ENCODE measurements at regions not wholly inside any gene's neighbourhood (a gene's known extent, or its start where the extent isn't known, plus 50 kb on each side); places are given as distances from the start of the nearest gene placed in this dataset.

DNA sequence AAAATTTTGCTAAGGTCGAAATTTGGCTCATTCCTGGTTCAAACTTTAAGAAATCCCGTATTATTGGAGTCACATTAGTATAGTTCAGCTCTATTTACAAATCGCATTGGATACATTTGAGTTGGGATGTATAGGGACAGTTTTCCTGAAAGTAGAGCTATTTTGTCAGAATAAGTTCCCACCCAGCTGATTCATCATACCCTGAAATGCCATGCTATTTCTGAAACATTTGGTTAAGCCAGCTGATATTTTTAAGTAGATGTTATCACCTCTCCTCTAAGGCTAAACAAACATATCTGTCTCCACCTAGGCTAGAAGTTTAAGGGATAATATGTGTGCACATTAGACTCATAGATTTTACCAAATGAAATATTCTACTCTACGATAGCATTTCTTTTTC lies 226.2 kb upstream of the ARGLU1 start:
- H3K4me1 ChIP-seq (ENCODE audit: control insufficient read depth, insufficient read depth, low read length): no peaks in the 10 kb centered on the region
- no peak overlapping the region for H3K27ac Mint-ChIP-seq
- no peaks in the 10 kb centered on the region for H3K27me3 ChIP-seq (ENCODE audit: control insufficient read depth, insufficient read depth, low read length)
- 60% methylated on average over 1 of the region's 4 CpGs for WGBS (ENCODE audit: insufficient coverage)
- H3K4me3 Mint-ChIP-seq: no peak overlapping the region
- no peak for DNase-seq
- peaks cover 0 to 5% of the 10 kb centered on the region in 2 donors for H3K4me1 Mint-ChIP-seq
- no peaks in the 10 kb centered on the region for H3K27me3 Mint-ChIP-seq (ENCODE audit: low read depth in 2 of 2)
- H3K36me3 Mint-ChIP-seq: no peaks in the 10 kb centered on the region
- no peaks in the 10 kb centered on the region for H3K9me3 ChIP-seq (ENCODE audit: control insufficient read depth, insufficient read depth, low read length)
- TF ChIP-seq, protein P1, sequence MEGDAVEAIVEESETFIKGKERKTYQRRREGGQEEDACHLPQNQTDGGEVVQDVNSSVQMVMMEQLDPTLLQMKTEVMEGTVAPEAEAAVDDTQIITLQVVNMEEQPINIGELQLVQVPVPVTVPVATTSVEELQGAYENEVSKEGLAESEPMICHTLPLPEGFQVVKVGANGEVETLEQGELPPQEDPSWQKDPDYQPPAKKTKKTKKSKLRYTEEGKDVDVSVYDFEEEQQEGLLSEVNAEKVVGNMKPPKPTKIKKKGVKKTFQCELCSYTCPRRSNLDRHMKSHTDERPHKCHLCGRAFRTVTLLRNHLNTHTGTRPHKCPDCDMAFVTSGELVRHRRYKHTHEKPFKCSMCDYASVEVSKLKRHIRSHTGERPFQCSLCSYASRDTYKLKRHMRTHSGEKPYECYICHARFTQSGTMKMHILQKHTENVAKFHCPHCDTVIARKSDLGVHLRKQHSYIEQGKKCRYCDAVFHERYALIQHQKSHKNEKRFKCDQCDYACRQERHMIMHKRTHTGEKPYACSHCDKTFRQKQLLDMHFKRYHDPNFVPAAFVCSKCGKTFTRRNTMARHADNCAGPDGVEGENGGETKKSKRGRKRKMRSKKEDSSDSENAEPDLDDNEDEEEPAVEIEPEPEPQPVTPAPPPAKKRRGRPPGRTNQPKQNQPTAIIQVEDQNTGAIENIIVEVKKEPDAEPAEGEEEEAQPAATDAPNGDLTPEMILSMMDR (IDR thresholded peaks at IDR 0.05): no peak
- H3K9me3 Mint-ChIP-seq: no peaks in the 10 kb centered on the region
- no peaks in the 10 kb centered on the region for H3K36me3 ChIP-seq (ENCODE audit: control insufficient read depth, insufficient read depth, low read length)
- no peak for ATAC-seq
- H3K27ac ChIP-seq (ENCODE audit: low read length): no peak overlapping the region
- H3K4me3 ChIP-seq (ENCODE audit: low read length): no peak overlapping the region
- intact Hi-C loops (cut with micrococcal nuclease): no loop called here

DNA sequence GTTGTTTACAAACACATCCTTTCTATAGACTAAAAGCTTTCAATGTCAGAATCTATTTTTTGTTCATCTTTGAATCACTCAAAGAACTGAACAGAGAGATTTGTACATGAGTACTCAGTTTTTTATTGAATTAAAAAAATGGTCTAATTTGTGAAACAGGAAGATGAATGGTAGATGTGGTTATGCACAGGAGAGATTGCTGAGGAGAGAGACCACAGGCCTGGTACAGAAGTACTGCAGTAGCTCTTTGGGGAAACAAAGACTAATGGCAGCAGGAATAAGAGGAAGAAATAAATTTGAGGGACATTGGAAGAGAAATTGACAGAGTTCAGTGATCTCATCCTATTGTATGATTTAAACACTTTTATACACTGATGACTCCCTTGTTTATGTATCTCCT lies 222.0 kb upstream of the ARGLU1 start:
- DNase-seq: no peak
- no peak overlapping the region for H3K27ac Mint-ChIP-seq
- intact Hi-C loops (cut with micrococcal nuclease): no loop called here
- H3K4me1 Mint-ChIP-seq: no peaks in the 10 kb centered on the region
- peaks cover 0 to 4% of the 10 kb centered on the region in 2 donors for H3K9me3 Mint-ChIP-seq
- H3K36me3 Mint-ChIP-seq: no peaks in the 10 kb centered on the region
- no peaks in the 10 kb centered on the region for H3K27me3 Mint-ChIP-seq (ENCODE audit: low read depth in 2 of 2)
- Histone ChIP-seq H3K27ac (ENCODE audit: low read length) (no peak overlapping the region), H3K4me3 (ENCODE audit: low read length) (no peak overlapping the region), H3K27me3 (ENCODE audit: control insufficient read depth, insufficient read depth, low read length) (no peaks in the 10 kb centered on the region), H3K9me3 (ENCODE audit: control insufficient read depth, insufficient read depth, low read length) (no peaks in the 10 kb centered on the region), H3K36me3 (ENCODE audit: control insufficient read depth, insufficient read depth, low read length) (no peaks in the 10 kb centered on the region), H3K4me1 (ENCODE audit: control insufficient read depth, insufficient read depth, low read length) (no peaks in the 10 kb centered on the region)
- no peak overlapping the region for H3K4me3 Mint-ChIP-seq
- ATAC-seq: no peak
- TF ChIP-seq, protein P1 (IDR thresholded peaks at IDR 0.05): no peak

DNA sequence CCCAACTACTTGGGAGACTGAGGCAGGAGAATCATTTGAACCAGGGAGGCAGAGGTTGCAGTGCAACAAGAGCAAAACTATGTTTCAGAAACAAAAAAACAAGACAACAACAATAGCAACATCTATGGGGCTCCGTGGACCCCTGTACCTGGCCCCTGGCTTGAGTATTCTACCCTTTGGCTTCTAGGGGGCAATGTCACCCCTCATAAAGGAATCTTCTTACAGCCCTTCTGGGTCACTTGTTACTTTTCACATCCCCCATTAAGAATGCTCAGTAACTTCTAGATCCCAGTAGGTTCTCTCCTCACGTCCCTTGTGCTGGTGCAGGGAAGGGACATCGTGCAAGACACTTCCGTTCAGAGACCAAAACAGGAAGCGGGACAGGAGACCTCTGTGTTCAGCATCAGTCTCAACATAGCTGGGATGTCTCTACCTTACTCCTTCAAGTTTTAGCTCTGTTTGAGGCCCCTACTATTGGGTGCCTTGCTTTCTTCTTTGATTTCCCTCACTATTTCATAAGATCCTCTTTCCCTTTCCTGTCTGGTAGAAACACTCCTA lies 218.1 kb upstream of the ARGLU1 start:
- no peaks in the 10 kb centered on the region for H3K36me3 Mint-ChIP-seq
- Histone ChIP-seq H3K27me3 (ENCODE audit: control insufficient read depth, insufficient read depth, low read length) (no peaks in the 10 kb centered on the region), H3K9me3 (ENCODE audit: control insufficient read depth, insufficient read depth, low read length) (no peaks in the 10 kb centered on the region), H3K4me3 (ENCODE audit: low read length) (no peak overlapping the region), H3K27ac (ENCODE audit: low read length) (no peak overlapping the region), H3K4me1 (ENCODE audit: control insufficient read depth, insufficient read depth, low read length) (no peaks in the 10 kb centered on the region), H3K36me3 (ENCODE audit: control insufficient read depth, insufficient read depth, low read length) (no peaks in the 10 kb centered on the region)
- intact Hi-C loops (cut with micrococcal nuclease): no loop called here
- peaks cover 3 to 4% of the 10 kb centered on the region in 2 donors for H3K9me3 Mint-ChIP-seq
- 16% methylated on average over 5 of the region's 5 CpGs for WGBS (ENCODE audit: insufficient coverage)
- no peaks in the 10 kb centered on the region for H3K27me3 Mint-ChIP-seq (ENCODE audit: low read depth in 2 of 2)
- ATAC-seq (no peak), DNase-seq (no peak)
- H3K4me3 Mint-ChIP-seq: no peak overlapping the region
- H3K27ac Mint-ChIP-seq: no peak overlapping the region
- TF ChIP-seq, protein P1 (IDR thresholded peaks at IDR 0.05): no peak
- no peaks in the 10 kb centered on the region for H3K4me1 Mint-ChIP-seq

DNA sequence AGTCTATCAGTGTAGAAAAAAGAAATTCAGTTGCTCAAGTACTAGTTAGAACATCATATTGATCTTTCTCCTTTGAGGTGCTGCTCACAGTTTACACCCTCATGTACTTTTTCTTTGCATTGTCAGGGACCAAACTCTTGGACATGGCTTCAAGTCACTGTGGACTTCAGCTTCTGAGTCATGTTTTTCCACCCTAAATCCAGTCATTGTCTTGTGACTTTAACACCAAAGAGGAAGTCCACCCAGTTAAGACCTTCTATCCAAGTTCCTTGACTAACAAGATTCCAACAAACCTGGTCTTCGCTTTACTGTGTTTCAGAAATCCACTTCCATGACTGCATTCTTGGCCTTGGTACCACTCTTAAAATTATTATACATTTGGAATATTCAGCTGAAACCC lies 206.7 kb upstream of the ARGLU1 start:
- ATAC-seq: no peak
- H3K9me3 ChIP-seq (ENCODE audit: control insufficient read depth, insufficient read depth, low read length): peaks cover 7% of the 10 kb centered on the region
- WGBS (ENCODE audit: insufficient coverage): 97% methylated on average over 1 of the region's 1 CpG
- no peak overlapping the region for H3K4me3 Mint-ChIP-seq
- no peaks in the 10 kb centered on the region for H3K27me3 ChIP-seq (ENCODE audit: control insufficient read depth, insufficient read depth, low read length)
- H3K4me1 Mint-ChIP-seq: no peaks in the 10 kb centered on the region
- H3K36me3 Mint-ChIP-seq: peaks cover 7% of the 10 kb centered on the region
- H3K4me1 ChIP-seq (ENCODE audit: control insufficient read depth, insufficient read depth, low read length): no peaks in the 10 kb centered on the region
- no peak overlapping the region for H3K27ac ChIP-seq (ENCODE audit: low read length)
- peaks cover 8 to 14% of the 10 kb centered on the region in 2 donors for H3K9me3 Mint-ChIP-seq
- TF ChIP-seq, protein P1 (IDR thresholded peaks at IDR 0.05): no peak
- H3K36me3 ChIP-seq (ENCODE audit: control insufficient read depth, insufficient read depth, low read length): no peaks in the 10 kb centered on the region
- no peak overlapping the region for H3K27ac Mint-ChIP-seq
- intact Hi-C loops (cut with micrococcal nuclease): no loop called here
- no peaks in the 10 kb centered on the region for H3K27me3 Mint-ChIP-seq (ENCODE audit: low read depth in 2 of 2)
- no peak for DNase-seq
- H3K4me3 ChIP-seq (ENCODE audit: low read length): no peak overlapping the region

Measured in natural killer cell (primary cell).